Choroid plexus epithelial cell (primary cell): ENCODE measurements at regions not wholly inside any gene's neighbourhood (a gene's known extent, or its start where the extent isn't known, plus 50 kb on each side); places are given as distances from the start of the nearest gene placed in this dataset.

Source experiments
- DNase-seq: peaks from one replicate; pipeline ENCODE4 v3.0.0-alpha.2; 2010; ENCODE audit warnings: low read depth
- H3K4me3 ChIP-seq: 2 replicates; pipeline ENCODE4 v1.5.1; 2011; ENCODE audit warnings: low read depth, mild to moderate bottlenecking, control low read depth, low read length, moderate library complexity
- CTCF ChIP-seq: conservative IDR thresholded peaks from 2 replicates; pipeline ENCODE4 v1.5.1; 2011; ENCODE audit warnings: low read depth, mild to moderate bottlenecking, control low read depth, inconsistent platforms, low read length, moderate library complexity

- TF ChIP-seq CTCF, result no peak
- H3K4me3 ChIP-seq, result no peak overlapping the region
- no peak for DNase-seq
Measured at GRCh38 chr2:120501591-120501990, 155.7 kb downstream of the INHBB start.

- no peak for TF ChIP-seq CTCF
- H3K4me3 ChIP-seq, result no peak overlapping the region
- no peak for DNase-seq
Measured at GRCh38 chr2:120502357-120502756, 156.4 kb downstream of the INHBB start.

- TF ChIP-seq CTCF, result no peak
- no peak for DNase-seq
- H3K4me3 ChIP-seq, result no peak overlapping the region
Measured at GRCh38 chr2:120502761-120503160, 156.8 kb downstream of the INHBB start.

GRCh38 chr2:120503206-120503792 lies 157.4 kb downstream of the INHBB start:
- H3K4me3 ChIP-seq, result no peak overlapping the region
- no peak for TF ChIP-seq CTCF
- no peak for DNase-seq

- DNase-seq, result no peak
- no peak for TF ChIP-seq CTCF
- no peak overlapping the region for H3K4me3 ChIP-seq
Measured at GRCh38 chr2:120503793-120504571, 158.0 kb downstream of the INHBB start.

GRCh38 chr2:120504936-120505705 lies 159.2 kb downstream of the INHBB start:
- no peak for TF ChIP-seq CTCF
- DNase-seq, result no peak
- H3K4me3 ChIP-seq, result no peak overlapping the region
